ENCODE measurements at regions not wholly inside any gene's neighbourhood (a gene's known extent, or its start where the extent isn't known, plus 50 kb on each side); places are given as distances from the start of the nearest gene placed in this dataset.

- peaks cover 6 to 13% of the 10 kb centered on the region in 2 experiments for H3K4me1 Mint-ChIP-seq
- H4K91ac ChIP-seq (ENCODE audit: insufficient read length, low read depth, low read length): no peak overlapping the region
- H3K27ac ChIP-seq (ENCODE audit: insufficient read length, low read depth, low read length): no peak overlapping the region
- TF ChIP-seq CTCF (conservative IDR thresholded peaks at IDR 0.05): no peak
- no peaks in the 10 kb centered on the region for H3K23me2 ChIP-seq (ENCODE audit: insufficient read length, low read depth, low read length, poor library complexity, severe bottlenecking)
- no peaks in the 10 kb centered on the region for H3K27me3 ChIP-seq (ENCODE audit: insufficient read depth, low read length)
- no peak overlapping the region for H3K18ac ChIP-seq (ENCODE audit: insufficient read length, low read depth, low read length)
- no peak overlapping the region for H2BK20ac ChIP-seq (ENCODE audit: low read depth, low read length, poor library complexity, severe bottlenecking)
- no peak overlapping the region for H3K56ac ChIP-seq (ENCODE audit: insufficient read length, low read depth, low read length)
- no peaks in the 10 kb centered on the region for H3K36me3 Mint-ChIP-seq (ENCODE audit: insufficient read depth in 1 of 3, low read depth in 3 of 3)
- H3K27ac Mint-ChIP-seq: no peak overlapping the region
- no peak overlapping the region for H4K5ac ChIP-seq (ENCODE audit: insufficient read length, low read depth, low read length)
- H3K4me1 ChIP-seq (ENCODE audit: insufficient read depth, low read length): peaks cover 4% of the 10 kb centered on the region; the same call in 1 of the 2 replicates
- no peaks in the 10 kb centered on the region for H3K9me3 ChIP-seq (ENCODE audit: control insufficient read depth, low read depth, low read length)
- H2BK15ac ChIP-seq (ENCODE audit: low read depth, low read length): no peak overlapping the region
- no peak overlapping the region for H3K4me2 ChIP-seq (ENCODE audit: insufficient read depth, insufficient read length, low read length)
- H3K27me3 Mint-ChIP-seq (ENCODE audit: low read depth): no peaks in the 10 kb centered on the region
- no peak overlapping the region for H4K8ac ChIP-seq (replicated peaks; ENCODE audit: insufficient read length, low read depth, low read length)
- WGBS (ENCODE audit: extremely low coverage, insufficient read length, low lambda C conversion rate): no CpG with 5 or more reads among the region's 5 CpGs
- H3K23ac ChIP-seq (ENCODE audit: insufficient read length, low read depth, low read length): no peak overlapping the region
- H3K14ac ChIP-seq (ENCODE audit: insufficient read depth, low read length): no peak overlapping the region
- no peak overlapping the region for H3T11ph ChIP-seq (ENCODE audit: low read length)
- no peak overlapping the region for H2AK5ac ChIP-seq (ENCODE audit: insufficient read length, low read length)
- H2BK120ac ChIP-seq (ENCODE audit: low read depth, low read length, poor library complexity, severe bottlenecking): no peak overlapping the region
- H2AFZ ChIP-seq (ENCODE audit: low read length): no peak overlapping the region
- no peaks in the 10 kb centered on the region for H4K20me1 ChIP-seq (ENCODE audit: control insufficient read depth, insufficient read depth, insufficient read length)
- no peak overlapping the region for H3K9ac ChIP-seq (ENCODE audit: extremely low read depth, insufficient read length, low read length)
- H3K79me2 ChIP-seq (ENCODE audit: insufficient read depth, low read length): no peaks in the 10 kb centered on the region
- no peaks in the 10 kb centered on the region for H3K9me3 Mint-ChIP-seq
- DNase-seq: no peak
- H3K79me1 ChIP-seq (ENCODE audit: insufficient read depth, low read depth, low read length, poor library complexity, severe bottlenecking): no peaks in the 10 kb centered on the region
- H3K4me3 Mint-ChIP-seq: no peak overlapping the region
- no peak overlapping the region for H2BK5ac ChIP-seq (ENCODE audit: insufficient read length, low read length)
- H2BK12ac ChIP-seq (ENCODE audit: insufficient read length, low read depth, low read length): no peak overlapping the region
- no peak overlapping the region for H3K4ac ChIP-seq (ENCODE audit: low read depth, low read length)
Observed at GRCh38 chr2:6060992-6061663, 368.9 kb downstream of the SOX11 start.

Data from H9 (cell line).